WTC11 (cell line): ENCODE measurements at regions not wholly inside any gene's neighbourhood (a gene's known extent, or its start where the extent isn't known, plus 50 kb on each side); places are given as distances from the start of the nearest gene placed in this dataset.

Source experiments
- ATAC-seq: fragments of 200-7000 bp; cut with Tn5 transposase; 2 replicates; pipeline ENCODE4 v1.10.0; 2021; ENCODE audit warnings: mild to moderate bottlenecking, moderate library complexity
- CTCF ChIA-PET: fragments of 300-600 bp; sonication (Branson Sonifier 250); formaldehyde crosslinking; loops from one replicate; lab custom pipeline; 2021; ENCODE audit warnings: antibody characterized with exemption; lab: Charles Lee
- POLR2A ChIA-PET: fragments of 350-600 bp; sonication (Branson Sonifier 250); formaldehyde crosslinking; loops from one replicate; lab custom pipeline; 2021; ENCODE audit warnings: antibody characterized with exemption; lab: Charles Lee
- DNase-seq: peaks from one replicate; pipeline ENCODE4 v3.0.0; 2021; ENCODE audit warnings: low spot score
- H3K27ac Mint-ChIP-seq: 2 replicates; pipeline ENCODE4 v1.8.0; 2021; ENCODE audit warnings: mixed read lengths
- H3K27me3 Mint-ChIP-seq: 2 replicates; pipeline ENCODE4 v1.8.0; 2021; ENCODE audit warnings: low read depth, mild to moderate bottlenecking, moderate library complexity, mixed read lengths
- H3K36me3 Mint-ChIP-seq: 2 replicates; pipeline ENCODE4 v1.8.0; 2021; ENCODE audit warnings: mixed read lengths
- H3K4me1 Mint-ChIP-seq: 2 replicates; pipeline ENCODE4 v1.8.0; 2022; ENCODE audit warnings: mixed read lengths
- H3K4me3 Mint-ChIP-seq: 2 replicates; pipeline ENCODE4 v1.8.0; 2021; ENCODE audit warnings: mild to moderate bottlenecking, moderate library complexity, mixed read lengths
- H3K9me3 Mint-ChIP-seq: 2 replicates; pipeline ENCODE4 v1.8.0; 2021; ENCODE audit warnings: mixed read lengths
- E2F1 ChIP-seq: sonication (generic); formaldehyde crosslinking; IDR thresholded peaks from 2 replicates; pipeline ENCODE4 v1.8.0; 2022; ENCODE audit warnings: mild to moderate bottlenecking, missing genetic modification reagents
- ERG ChIP-seq: fragments of 250-450 bp; sonication (Bioruptor Pico); IDR thresholded peaks from 2 replicates; pipeline ENCODE4 v1.8.0; 2021; ENCODE audit warnings: mild to moderate bottlenecking
- NFYB ChIP-seq: sonication (generic); formaldehyde crosslinking; conservative IDR thresholded peaks from 2 replicates; pipeline ENCODE4 v1.8.0; 2022; ENCODE audit warnings: low read depth, missing genetic modification reagents
- NR2C2 ChIP-seq: sonication (generic); formaldehyde crosslinking; IDR thresholded peaks from 2 replicates; pipeline ENCODE4 v1.8.0; 2022; ENCODE audit warnings: mild to moderate bottlenecking, missing genetic modification reagents
- PREB ChIP-seq: sonication (generic); formaldehyde crosslinking; IDR thresholded peaks from 2 replicates; pipeline ENCODE4 v1.8.1; 2022; ENCODE audit warnings: mild to moderate bottlenecking, missing genetic modification reagents, moderate library complexity, borderline replicate concordance
- PRRX2 ChIP-seq: fragments of 250-450 bp; sonication (Bioruptor Pico); IDR thresholded peaks from 2 replicates; pipeline ENCODE4 v1.8.0; 2021; ENCODE audit warnings: mild to moderate bottlenecking
- RELA ChIP-seq: sonication (generic); formaldehyde crosslinking; IDR thresholded peaks from 2 replicates; pipeline ENCODE4 v1.8.1; 2022; ENCODE audit warnings: missing genetic modification reagents, mild to moderate bottlenecking, borderline replicate concordance
- TEAD4 ChIP-seq: sonication (generic); formaldehyde crosslinking; IDR thresholded peaks from 2 replicates; pipeline ENCODE4 v1.8.0; 2022; ENCODE audit warnings: mild to moderate bottlenecking, missing genetic modification reagents
- USF1 ChIP-seq: sonication (generic); formaldehyde crosslinking; IDR thresholded peaks from 2 replicates; pipeline ENCODE4 v1.8.0; 2022; ENCODE audit warnings: mild to moderate bottlenecking, missing genetic modification reagents
- ZBTB21 ChIP-seq: sonication (generic); formaldehyde crosslinking; IDR thresholded peaks from 2 replicates; pipeline ENCODE4 v1.8.1; 2023; ENCODE audit warnings: mild to moderate bottlenecking, missing genetic modification reagents, borderline replicate concordance
- ZBTB43 ChIP-seq: sonication (generic); formaldehyde crosslinking; IDR thresholded peaks from 2 replicates; pipeline ENCODE4 v1.8.1; 2023; ENCODE audit warnings: mild to moderate bottlenecking, missing genetic modification reagents
- ZNF281 ChIP-seq: sonication (generic); formaldehyde crosslinking; IDR thresholded peaks from 2 replicates; pipeline ENCODE4 v1.8.0; 2023; ENCODE audit warnings: mild to moderate bottlenecking, missing genetic modification reagents
- ZNF532 ChIP-seq: fragments of 250-450 bp; sonication (Bioruptor Pico); IDR thresholded peaks from 2 replicates; pipeline ENCODE4 v1.9.0; 2021; ENCODE audit warnings: mild to moderate bottlenecking, borderline replicate concordance

- POLR2A ChIA-PET: no interaction called here
Observed at GRCh38 chr11:15816260-15816871, 540.0 kb downstream of the SOX6 start.

More at GRCh38 chr11:15816260-15816871, 540.0 kb downstream of the SOX6 start:
- Mint-ChIP-seq H3K27ac (no peak overlapping the region), H3K27me3 (no peaks in the 10 kb centered on the region; the same call in 1 of the 2 replicates), H3K36me3 (no peaks in the 10 kb centered on the region), H3K4me1 (no peaks in the 10 kb centered on the region), H3K4me3 (no peak overlapping the region), H3K9me3 (no peaks in the 10 kb centered on the region)
- no peak for DNase-seq
- TF ChIP-seq ZBTB43 (CRISPR knock-in tag) (no peak), ERG (CRISPR knock-in tag) (no peak), ZNF532 (CRISPR knock-in tag) (no peak), ZNF281 (CRISPR knock-in tag) (no peak), E2F1 (no peak), PREB (no peak), NFYB (CRISPR knock-in tag) (no peak), TEAD4 (CRISPR knock-in tag) (no peak), ZBTB21 (CRISPR knock-in tag) (no peak), RELA (no peak), PRRX2 (no peak), NR2C2 (no peak), USF1 (CRISPR knock-in tag) (no peak)
- no peak for ATAC-seq
- CTCF ChIA-PET: interaction anchor here (1.4 kb wide), 1 partner anchor 124 kb away, joined by 3 read pairs; no protein-coding TSS in a partner anchor
